Fibroblast of the aortic adventitia (primary cell): ENCODE measurements at regions not wholly inside any gene's neighbourhood (a gene's known extent, or its start where the extent isn't known, plus 50 kb on each side); places are given as distances from the start of the nearest gene placed in this dataset.

Experiments
- DNase-seq: peaks from one replicate; pipeline ENCODE4 v3.0.0-alpha.2; 2010; ENCODE audit warnings: low read depth
- H3K4me3 ChIP-seq: 2 replicates; pipeline ENCODE4 v1.5.1; 2011; ENCODE audit warnings: low read depth, mild to moderate bottlenecking, control low read depth, low read length, moderate library complexity
- TF ChIP-seq, protein P1 (sequence below): IDR thresholded peaks from 2 replicates; pipeline ENCODE4 v1.5.1; 2011; ENCODE audit warnings: mild to moderate bottlenecking, low read length, control low read depth, inconsistent platforms; ENCODE audit not compliant: insufficient read depth

DNA sequence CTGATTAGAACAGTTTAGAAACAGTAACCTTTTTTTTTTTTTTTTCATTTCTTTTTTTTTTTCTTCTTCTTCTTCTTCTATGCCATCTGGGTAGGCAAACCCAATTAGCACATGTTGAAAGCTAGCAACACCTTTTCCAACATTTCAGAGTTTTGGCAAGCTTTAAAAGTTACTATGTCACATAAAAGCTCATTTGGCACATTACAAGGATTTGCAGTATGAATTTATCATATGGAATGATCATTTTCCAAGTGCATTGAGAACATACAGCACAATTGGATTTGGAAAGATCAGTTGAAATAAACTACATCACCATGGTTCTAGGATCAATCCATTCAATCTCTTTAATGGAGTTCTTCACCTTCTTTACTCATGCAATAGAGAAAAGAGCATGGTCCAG is 847.0 kb downstream of the LRRTM4 start:
- no peak for DNase-seq
- TF ChIP-seq, protein P1, sequence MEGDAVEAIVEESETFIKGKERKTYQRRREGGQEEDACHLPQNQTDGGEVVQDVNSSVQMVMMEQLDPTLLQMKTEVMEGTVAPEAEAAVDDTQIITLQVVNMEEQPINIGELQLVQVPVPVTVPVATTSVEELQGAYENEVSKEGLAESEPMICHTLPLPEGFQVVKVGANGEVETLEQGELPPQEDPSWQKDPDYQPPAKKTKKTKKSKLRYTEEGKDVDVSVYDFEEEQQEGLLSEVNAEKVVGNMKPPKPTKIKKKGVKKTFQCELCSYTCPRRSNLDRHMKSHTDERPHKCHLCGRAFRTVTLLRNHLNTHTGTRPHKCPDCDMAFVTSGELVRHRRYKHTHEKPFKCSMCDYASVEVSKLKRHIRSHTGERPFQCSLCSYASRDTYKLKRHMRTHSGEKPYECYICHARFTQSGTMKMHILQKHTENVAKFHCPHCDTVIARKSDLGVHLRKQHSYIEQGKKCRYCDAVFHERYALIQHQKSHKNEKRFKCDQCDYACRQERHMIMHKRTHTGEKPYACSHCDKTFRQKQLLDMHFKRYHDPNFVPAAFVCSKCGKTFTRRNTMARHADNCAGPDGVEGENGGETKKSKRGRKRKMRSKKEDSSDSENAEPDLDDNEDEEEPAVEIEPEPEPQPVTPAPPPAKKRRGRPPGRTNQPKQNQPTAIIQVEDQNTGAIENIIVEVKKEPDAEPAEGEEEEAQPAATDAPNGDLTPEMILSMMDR: no peak
- H3K4me3 ChIP-seq: no peak overlapping the region

GRCh38 chr2:76672798-76673197 is 849.4 kb downstream of the LRRTM4 start:
- no peak for DNase-seq
- TF ChIP-seq, protein P1: no peak
- H3K4me3 ChIP-seq: no peak overlapping the region

GRCh38 chr2:76669966-76670465 is 852.2 kb downstream of the LRRTM4 start:
- H3K4me3 ChIP-seq: no peak overlapping the region
- no peak for DNase-seq
- TF ChIP-seq, protein P1: no peak

DNA sequence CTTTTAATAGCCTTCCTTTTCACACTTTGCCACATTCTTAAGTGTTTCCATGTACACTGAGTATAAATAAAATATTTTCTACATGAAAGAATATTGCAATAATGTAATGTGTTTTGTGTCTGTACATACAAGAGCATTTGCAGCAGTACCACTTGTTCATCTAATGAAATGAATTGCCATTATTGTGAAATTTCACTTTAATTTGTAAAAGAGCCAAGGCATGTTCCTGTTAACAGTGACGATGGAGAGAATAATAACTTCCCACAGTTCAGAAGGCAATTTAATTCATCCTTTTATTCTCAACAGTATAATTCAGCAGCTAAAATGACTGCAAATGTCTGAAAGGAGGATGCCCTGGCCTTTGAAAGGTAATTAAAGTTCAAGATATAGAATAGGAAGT is 853.9 kb downstream of the LRRTM4 start:
- no peak overlapping the region for H3K4me3 ChIP-seq
- DNase-seq: no peak
- TF ChIP-seq, protein P1: no peak

- TF ChIP-seq, protein P1: no peak
- no peak overlapping the region for H3K4me3 ChIP-seq
- DNase-seq: no peak
Observed at GRCh38 chr2:76667821-76668271, 854.3 kb downstream of the LRRTM4 start.

DNA sequence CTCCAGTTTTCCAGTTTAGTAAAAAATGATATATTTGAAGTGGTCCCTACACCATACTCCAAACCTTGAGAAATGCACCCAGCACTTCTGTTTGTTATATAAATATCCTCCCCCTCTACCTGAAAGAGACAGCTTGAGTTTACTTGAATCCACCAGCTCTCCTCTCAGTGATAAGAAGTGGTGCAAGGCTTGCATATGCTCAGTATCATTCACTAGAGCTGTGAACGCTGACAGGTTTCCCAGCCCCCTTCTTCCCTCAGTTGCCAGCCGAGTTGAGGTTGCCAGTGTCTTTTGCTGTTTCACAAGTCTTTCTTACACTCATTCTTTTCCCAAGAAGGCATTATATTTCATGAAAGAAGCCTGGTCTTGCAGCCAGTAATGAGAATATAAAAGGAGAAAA is 880.0 kb downstream of the LRRTM4 start:
- TF ChIP-seq, protein P1: no peak
- no peak overlapping the region for H3K4me3 ChIP-seq
- DNase-seq: no peak

- no peak overlapping the region for H3K4me3 ChIP-seq
- TF ChIP-seq, protein P1: no peak
- no peak for DNase-seq
Observed at GRCh38 chr2:76641506-76641905, 880.7 kb downstream of the LRRTM4 start.
